GM19397 (cell line): ENCODE measurements at regions not wholly inside any gene's neighbourhood (a gene's known extent, or its start where the extent isn't known, plus 50 kb on each side); places are given as distances from the start of the nearest gene placed in this dataset.
"Not testable (repeated sequence)": the region's sequence is repeated elsewhere in the genome, so short reads cannot be mapped to it uniquely, and the experiment has no call there.

Experiments used
- ATAC-seq: cut with Tn5 transposase; IDR thresholded peaks from one replicate; pipeline ENCODE4 v1.9.1; 2021; ENCODE audit warnings: mild to moderate bottlenecking, moderate library complexity; ENCODE audit not compliant: unreplicated experiment

DNA sequence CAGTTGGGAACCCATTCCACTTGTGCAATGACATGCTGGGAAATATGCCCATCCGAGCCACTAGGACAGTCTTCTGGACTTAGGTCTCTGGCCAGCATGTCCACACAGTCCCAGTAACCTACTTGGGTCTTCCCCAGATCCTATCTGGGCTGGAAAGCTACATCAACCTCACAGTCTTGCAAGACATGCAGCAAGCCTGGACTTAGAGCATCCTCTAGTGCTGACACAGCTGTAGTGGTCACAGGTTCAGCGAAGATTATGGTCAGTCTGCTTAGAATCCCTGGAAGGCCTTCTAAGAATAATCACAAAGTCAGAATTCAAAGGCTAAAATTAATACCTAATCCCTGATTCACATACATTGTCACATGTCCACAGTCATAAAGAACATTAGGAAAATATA, 842.7 kb downstream of the STPG2 start:
- ATAC-seq: no peak

- no peak for ATAC-seq
Observed at GRCh38 chr4:97305351-97305750, 837.9 kb downstream of the STPG2 start.

DNA sequence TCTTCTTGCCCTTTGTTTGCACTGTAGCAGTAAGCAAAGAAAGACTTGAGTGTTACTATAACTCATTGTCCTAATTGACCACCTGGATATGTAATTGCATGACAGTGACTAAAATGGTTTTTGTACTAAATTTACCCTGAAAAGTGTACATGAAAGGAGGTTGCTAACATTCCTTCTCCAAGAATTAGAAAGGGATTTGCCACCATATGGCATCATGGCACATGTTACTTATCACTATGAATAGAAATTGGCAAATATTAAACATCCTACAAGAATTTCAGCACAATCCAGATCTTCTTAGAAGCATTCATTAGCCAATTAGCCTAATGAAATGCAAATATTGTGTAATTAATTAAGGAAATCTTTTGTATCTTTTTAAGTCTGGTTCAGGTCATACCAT, 834.2 kb downstream of the STPG2 start:
- ATAC-seq: no peak

- no peak for ATAC-seq
Observed at GRCh38 chr4:97317201-97317600, 826.1 kb downstream of the STPG2 start.

DNA sequence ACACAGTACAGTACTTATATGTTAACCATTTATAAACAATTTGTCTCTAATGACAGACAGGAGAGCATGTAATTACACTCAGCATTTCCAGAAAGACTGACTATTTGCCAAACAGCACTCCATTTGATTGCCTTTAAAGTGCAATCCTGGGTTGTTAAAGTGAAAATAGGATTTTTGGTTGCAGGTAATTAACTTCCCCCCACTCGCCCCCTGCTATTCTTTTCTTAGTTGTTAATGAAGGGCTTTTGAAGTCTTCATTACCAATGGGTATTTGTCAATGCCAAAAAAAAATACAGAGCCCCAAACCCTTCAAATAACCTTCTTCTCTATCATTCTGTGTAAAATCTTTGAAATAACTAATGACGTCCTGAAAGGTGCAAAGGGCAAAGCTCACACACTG, 825.6 kb downstream of the STPG2 start:
- ATAC-seq: no peak

DNA sequence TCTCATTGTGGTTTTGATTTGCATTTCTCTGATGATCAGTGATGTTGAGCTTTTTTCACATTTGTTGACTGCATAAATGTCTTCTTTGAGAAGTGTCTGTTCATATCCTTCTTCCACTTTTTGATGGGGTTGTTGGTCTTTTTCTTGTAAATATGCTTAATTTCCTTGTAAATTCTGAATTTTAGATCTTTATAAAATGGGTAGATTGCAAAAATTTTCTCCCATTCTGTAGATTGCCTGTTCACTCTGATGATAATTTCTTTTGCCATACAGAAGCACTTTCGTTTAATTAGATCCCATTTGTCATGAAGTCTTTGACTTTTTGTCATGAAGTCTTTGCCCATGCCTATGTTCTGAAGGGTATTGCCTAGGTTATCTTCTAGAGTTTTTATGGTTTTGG, 817.5 kb downstream of the STPG2 start:
- not testable (repeated sequence) for ATAC-seq

- no peak for ATAC-seq
Observed at GRCh38 chr4:97330917-97331316, 812.4 kb downstream of the STPG2 start.

GRCh38 chr4:97334348-97334747, 808.9 kb downstream of the STPG2 start:
- no peak for ATAC-seq

DNA sequence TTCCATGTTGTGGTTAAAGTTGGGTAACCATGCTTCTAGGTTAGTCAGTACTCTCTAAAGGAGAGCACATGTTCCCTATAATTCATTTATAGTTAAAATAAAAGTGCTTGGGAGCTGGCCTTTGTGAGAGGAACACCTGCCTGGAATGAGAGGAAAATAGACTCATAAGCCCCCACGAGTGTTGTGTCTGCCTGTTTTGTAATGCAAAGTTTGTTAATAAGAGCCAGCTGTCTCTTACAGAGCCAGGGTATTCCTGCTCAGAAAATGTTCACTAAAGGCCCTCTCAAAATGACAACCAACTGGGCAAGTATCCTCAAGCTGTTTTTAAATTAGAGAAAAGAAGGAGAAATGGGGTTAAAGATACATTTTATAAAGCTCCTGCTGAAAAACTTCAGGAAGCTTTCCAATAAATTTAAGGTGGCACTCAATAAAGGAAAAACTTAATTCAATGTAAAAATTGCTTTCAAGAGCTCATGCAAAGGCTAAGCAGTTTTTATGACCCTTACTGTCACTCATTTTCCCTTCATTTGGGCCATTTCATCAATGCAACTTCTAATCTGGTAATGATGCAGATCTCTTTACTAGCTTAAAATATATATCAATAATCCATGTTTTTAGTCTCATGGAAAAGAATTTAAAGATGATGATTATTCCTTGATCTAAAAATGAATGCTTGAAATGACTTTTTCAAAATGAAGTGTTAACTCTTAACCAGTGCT, 793.6 kb downstream of the STPG2 start:
- ATAC-seq: no peak

GRCh38 chr4:97353876-97354275, 789.4 kb downstream of the STPG2 start:
- no peak for ATAC-seq

GRCh38 chr4:97359826-97360225, 783.5 kb downstream of the STPG2 start:
- ATAC-seq: no peak

DNA sequence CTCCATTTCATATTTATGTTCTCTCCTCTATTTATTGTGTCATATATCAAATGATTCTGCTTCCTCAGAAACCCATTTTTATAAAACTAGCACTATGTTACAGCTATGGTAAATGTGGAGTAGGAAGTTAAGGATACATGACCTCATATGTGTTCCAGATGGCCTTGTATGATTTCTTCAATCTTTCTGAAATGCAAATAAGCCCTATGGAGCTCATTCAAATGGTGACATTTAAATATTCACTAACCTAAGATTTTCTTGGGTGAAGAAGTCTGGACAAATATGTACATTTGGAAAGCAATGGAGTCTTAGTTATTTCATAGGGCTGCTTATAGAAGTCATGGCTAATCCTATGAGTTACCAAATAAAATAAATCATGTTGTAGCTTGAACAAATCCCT, 782.5 kb downstream of the STPG2 start:
- ATAC-seq: no peak

- no peak for ATAC-seq
Observed at GRCh38 chr4:97367878-97368277, 775.4 kb downstream of the STPG2 start.

DNA sequence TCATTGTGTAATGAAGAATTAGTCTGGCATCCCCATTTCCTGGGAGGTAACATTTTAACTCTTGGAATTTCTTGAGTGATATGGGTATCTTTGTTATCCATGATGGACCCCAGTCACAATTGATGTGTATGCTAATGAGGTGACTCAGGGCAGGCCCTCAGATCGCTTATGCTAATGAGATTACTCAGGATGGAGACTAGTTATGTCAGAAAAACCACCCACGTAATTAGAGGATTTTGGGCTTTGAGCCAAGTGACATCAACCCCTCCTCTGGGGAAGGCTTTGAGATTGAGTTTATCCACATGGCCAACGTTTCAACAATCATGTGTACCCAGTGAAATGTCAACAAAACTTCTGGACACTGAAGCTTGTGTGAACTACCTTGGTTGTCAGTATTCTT, 772.7 kb downstream of the STPG2 start:
- no peak for ATAC-seq

GRCh38 chr4:97374526-97374925, 768.8 kb downstream of the STPG2 start:
- no peak for ATAC-seq

- no peak for ATAC-seq
Observed at GRCh38 chr4:97386969-97387368, 756.3 kb downstream of the STPG2 start.

- no peak for ATAC-seq
Observed at GRCh38 chr4:97394653-97395052, 748.6 kb downstream of the STPG2 start.

DNA sequence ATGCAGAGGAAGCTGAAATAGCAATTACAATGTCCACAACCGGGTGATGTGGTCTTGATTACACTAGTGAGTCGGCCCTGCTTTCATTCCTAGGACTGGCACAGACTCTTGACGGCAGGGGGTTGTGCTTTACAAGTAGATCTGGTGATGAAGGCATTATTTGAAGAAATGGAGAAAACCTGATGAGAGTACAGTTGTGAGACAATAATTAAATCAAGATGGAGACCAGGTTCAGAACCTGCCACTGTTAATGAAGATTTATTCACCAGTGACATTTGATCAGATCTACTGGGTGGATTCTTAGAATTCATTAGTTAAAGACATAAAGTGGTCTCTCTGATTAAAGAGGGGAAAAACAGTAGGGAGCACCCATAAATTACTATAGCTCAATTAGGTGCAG, 747.2 kb downstream of the STPG2 start:
- ATAC-seq: no peak

GRCh38 chr4:97396605-97397004, 746.7 kb downstream of the STPG2 start:
- no peak for ATAC-seq

GRCh38 chr4:97404876-97405523, 738.3 kb downstream of the STPG2 start:
- ATAC-seq: no peak

- ATAC-seq: no peak
Observed at GRCh38 chr4:97411356-97411755, 731.9 kb downstream of the STPG2 start.

DNA sequence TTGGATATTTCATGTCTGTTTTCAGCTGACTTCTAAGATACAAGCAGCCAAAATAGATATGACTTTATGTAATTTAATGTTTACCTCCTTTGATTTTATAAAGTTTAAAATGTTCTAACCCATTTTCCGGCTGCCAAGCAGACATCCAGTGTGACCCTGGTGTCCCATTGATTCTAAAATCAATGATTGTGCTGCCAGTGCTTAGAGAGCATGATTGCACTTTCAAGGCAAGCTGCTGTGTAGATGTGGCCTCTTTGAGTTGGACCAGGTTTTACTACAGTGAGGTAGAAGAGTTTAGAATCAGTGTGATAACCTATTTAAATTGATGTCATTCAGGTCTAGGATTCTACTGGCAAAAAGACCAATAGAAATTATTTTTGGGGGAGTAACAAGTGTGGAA, 730.9 kb downstream of the STPG2 start:
- no peak for ATAC-seq

- ATAC-seq: no peak
Observed at GRCh38 chr4:97414161-97414560, 729.1 kb downstream of the STPG2 start.
